ENCODE measurements at regions not wholly inside any gene's neighbourhood (a gene's known extent, or its start where the extent isn't known, plus 50 kb on each side); places are given as distances from the start of the nearest gene placed in this dataset.
A peak's percentile ranks its signal among the peaks of the same experiment; 100 is the strongest.
"Not testable (repeated sequence)": the region's sequence is repeated elsewhere in the genome, so short reads cannot be mapped to it uniquely, and the experiment has no call there.

- not testable (repeated sequence) for DNase-seq
These were observed 55.0 kb upstream of the AGAP4 start for GRCh38 chr10:45902324-45902723.

- DNase-seq: not testable (repeated sequence)
These were observed 56.3 kb upstream of the AGAP4 start for GRCh38 chr10:45903614-45904013.

GRCh38 chr10:45904070-45904469 lies 56.8 kb upstream of the AGAP4 start:
- DNase-seq: not testable (repeated sequence)

GRCh38 chr10:45913205-45913604 lies 59.1 kb upstream of the TIMM23 start:
- DNase-seq: not testable (repeated sequence)

GRCh38 chr10:45914740-45915139 lies 57.5 kb upstream of the TIMM23 start:
- DNase-seq: not testable (repeated sequence)

DNA sequence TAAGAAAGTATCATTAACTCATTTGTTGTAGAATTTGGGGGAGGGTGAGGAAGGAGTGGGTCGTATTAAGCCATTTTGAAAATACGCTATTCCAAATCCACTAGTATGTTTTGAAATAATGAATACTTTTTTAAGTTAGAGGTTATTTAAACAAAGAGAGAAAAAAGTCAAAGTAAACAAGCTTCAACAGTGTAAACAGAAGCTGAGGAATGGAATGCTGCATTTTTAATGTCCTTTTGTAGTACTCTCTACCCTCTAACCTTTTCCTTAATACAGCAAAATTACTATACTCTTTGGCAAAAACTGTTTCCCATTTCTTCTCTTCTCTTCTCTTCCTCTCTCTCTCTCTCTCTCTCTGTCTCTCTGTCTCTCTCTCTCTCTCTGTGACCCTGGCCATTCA lies 56.7 kb upstream of the TIMM23 start:
- DNase-seq: not testable (repeated sequence)

DNA sequence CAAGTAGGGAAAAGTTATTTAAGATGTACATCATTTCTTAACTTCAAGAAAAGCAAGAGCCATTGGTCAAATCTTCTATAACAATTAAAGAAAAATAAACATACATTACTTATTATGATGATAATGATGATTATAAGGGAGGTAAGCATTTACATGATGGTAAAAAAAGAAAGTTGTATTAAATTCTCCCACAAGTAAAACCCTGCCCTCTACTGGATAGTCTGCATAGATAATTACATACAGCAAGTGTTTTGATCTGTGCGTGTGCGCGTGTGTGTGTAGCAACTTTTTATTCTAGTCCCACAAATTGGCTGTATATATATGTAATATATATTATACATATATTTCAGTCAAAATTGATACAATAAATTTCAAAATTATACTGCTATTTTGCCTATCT lies 51.4 kb upstream of the TIMM23 start:
- DNase-seq: peak; percentile 0
